Omental fat pad (tissue), 3 donors: ENCODE measurements at regions not wholly inside any gene's neighbourhood (a gene's known extent, or its start where the extent isn't known, plus 50 kb on each side); places are given as distances from the start of the nearest gene placed in this dataset.

Experiments used
- ATAC-seq: fragments of 150-250 bp; one replicate; pipeline ENCODE4 v1.9.1; 2016; ENCODE audit warnings: mild to moderate bottlenecking, moderate library complexity; ENCODE audit not compliant: low FRiP score
- DNase-seq: peaks from one replicate; pipeline ENCODE4 v3.0.0-alpha.2; 2019; ENCODE audit warnings: low spot score
- TF ChIP-seq, protein P1 (sequence below), 3 donors: fragments of 450-650 bp; IDR thresholded peaks; one replicate each; pipeline ENCODE4 v1.5.1; 2016 to 2017; ENCODE audit warnings: antibody characterized with exemption in 3 of 3, mild to moderate bottlenecking in 3 of 3, moderate library complexity in 2 of 3

DNA sequence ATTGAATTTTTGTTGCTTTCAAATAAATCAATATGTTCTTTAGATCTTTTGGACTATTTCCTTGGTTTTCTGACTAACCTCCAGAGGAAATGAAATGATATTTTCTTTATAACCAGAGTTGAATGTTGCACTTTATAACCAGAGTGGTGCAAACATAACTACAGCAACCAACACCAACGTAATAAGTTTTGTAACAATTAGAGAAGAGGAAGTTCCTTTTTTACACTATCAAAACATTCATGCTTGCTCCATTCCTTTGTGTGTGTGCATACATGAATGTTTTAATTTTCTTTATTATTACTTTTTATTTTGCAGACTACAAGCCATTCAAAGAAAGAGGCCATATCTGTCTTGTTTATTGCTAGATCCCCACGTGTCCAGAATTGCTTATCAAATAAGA is 193.0 kb upstream of the PPP3CA start:
- ATAC-seq, result no peak
- TF ChIP-seq, protein P1, sequence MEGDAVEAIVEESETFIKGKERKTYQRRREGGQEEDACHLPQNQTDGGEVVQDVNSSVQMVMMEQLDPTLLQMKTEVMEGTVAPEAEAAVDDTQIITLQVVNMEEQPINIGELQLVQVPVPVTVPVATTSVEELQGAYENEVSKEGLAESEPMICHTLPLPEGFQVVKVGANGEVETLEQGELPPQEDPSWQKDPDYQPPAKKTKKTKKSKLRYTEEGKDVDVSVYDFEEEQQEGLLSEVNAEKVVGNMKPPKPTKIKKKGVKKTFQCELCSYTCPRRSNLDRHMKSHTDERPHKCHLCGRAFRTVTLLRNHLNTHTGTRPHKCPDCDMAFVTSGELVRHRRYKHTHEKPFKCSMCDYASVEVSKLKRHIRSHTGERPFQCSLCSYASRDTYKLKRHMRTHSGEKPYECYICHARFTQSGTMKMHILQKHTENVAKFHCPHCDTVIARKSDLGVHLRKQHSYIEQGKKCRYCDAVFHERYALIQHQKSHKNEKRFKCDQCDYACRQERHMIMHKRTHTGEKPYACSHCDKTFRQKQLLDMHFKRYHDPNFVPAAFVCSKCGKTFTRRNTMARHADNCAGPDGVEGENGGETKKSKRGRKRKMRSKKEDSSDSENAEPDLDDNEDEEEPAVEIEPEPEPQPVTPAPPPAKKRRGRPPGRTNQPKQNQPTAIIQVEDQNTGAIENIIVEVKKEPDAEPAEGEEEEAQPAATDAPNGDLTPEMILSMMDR (IDR thresholded peaks at IDR 0.05), result no peak

DNA sequence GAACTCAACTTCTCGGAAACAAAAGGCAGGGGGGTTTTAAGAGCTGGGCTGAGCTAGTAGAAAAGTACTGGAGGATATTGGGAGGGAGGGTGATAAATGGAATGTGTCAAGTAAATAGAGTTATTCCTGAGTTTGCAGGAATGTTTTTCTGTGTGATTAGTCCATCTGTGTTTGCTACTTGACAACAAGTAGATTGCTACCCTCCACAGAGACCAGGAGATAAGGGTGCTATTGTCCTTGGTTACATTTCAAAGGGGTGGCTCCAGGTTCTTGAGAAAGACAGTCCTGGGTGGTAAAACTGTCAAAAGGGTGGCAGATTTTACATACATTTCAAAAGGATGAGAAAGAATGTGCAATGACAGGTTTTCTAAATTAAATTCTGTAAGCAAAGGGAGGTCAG is 181.2 kb upstream of the PPP3CA start:
- DNase-seq (no peak), ATAC-seq (no peak)
- TF ChIP-seq, protein P1 (IDR thresholded peaks at IDR 0.05), result no peak

More for the DNA sequence above, 193.0 kb upstream of the PPP3CA start:
- DNase-seq, result no peak

- ATAC-seq (no peak), DNase-seq (no peak)
- TF ChIP-seq, protein P1 (IDR thresholded peaks at IDR 0.05), result no peak
Measured at GRCh38 chr4:101527188-101527587, 179.9 kb upstream of the PPP3CA start.

DNA sequence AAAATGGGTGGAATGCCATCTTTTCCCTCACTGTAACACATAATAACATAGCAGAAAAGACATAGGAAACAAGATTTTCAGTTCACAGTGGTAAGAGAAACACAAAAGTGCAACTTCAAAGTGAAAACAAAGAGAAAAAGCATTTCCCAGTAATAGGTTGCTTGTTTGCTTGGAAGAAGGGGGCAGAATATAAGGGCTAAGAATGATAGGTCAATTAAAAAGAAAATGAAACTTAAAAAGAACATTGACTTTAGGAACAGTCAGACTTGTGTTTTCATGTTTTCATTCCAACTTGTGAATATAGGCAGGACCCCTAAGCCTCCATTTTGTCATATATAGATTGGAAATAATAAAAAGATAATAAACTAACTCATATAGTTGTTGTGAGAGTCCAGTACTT is 168.2 kb upstream of the PPP3CA start:
- no peak for DNase-seq
- no peak for ATAC-seq
- TF ChIP-seq, protein P1 (IDR thresholded peaks at IDR 0.05), result no peak

DNA sequence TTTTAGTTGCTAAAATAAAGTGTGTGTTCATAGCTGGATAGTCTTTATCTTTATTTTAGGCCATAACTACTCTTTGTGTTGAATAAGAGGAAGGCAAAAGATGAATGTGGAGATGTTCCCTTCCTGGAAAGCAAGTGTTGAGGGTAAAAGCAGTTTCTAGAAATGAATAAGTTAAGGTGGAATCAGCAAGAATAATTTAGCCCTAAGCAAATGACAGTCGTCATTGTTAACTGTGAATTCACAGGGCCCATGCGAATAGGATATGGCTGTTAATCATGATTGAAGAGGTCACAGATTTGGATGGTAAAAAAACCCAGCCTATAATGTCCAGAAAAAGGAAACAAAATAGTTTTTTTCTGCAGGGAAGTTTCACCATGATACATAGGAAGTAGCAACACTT is 167.8 kb upstream of the PPP3CA start:
- TF ChIP-seq, protein P1 (IDR thresholded peaks at IDR 0.05), result no peak
- no peak for DNase-seq
- ATAC-seq, result no peak

DNA sequence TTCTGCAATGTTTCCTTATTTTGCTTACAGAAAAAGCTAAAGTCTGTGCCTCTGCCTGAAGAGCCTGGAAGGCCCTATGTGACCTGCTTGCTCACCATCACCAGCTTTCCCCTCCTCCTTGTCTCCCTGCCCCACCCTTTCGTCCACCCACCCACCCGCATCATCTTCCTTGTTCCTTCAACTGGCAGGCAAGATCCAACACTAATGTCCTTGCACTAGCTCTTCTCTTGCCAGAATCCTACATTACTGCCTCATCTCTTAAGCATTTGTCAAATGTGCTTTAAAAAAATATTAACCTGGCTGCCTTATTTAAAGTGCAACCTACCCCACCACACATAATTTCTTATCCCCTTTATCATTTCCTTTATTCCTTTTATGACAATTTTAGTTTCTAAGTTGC is 165.1 kb upstream of the PPP3CA start:
- DNase-seq (no peak), ATAC-seq (no peak)
- TF ChIP-seq, protein P1 (IDR thresholded peaks at IDR 0.05), result no peak

GRCh38 chr4:101501421-101501820 is 154.1 kb upstream of the PPP3CA start:
- TF ChIP-seq, protein P1 (IDR thresholded peaks at IDR 0.05), result no peak
- DNase-seq (no peak), ATAC-seq (no peak)
